ENCODE measurements at regions not wholly inside any gene's neighbourhood (a gene's known extent, or its start where the extent isn't known, plus 50 kb on each side); places are given as distances from the start of the nearest gene placed in this dataset.
"Not testable (repeated sequence)": the region's sequence is repeated elsewhere in the genome, so short reads cannot be mapped to it uniquely, and the experiment has no call there.

DNA sequence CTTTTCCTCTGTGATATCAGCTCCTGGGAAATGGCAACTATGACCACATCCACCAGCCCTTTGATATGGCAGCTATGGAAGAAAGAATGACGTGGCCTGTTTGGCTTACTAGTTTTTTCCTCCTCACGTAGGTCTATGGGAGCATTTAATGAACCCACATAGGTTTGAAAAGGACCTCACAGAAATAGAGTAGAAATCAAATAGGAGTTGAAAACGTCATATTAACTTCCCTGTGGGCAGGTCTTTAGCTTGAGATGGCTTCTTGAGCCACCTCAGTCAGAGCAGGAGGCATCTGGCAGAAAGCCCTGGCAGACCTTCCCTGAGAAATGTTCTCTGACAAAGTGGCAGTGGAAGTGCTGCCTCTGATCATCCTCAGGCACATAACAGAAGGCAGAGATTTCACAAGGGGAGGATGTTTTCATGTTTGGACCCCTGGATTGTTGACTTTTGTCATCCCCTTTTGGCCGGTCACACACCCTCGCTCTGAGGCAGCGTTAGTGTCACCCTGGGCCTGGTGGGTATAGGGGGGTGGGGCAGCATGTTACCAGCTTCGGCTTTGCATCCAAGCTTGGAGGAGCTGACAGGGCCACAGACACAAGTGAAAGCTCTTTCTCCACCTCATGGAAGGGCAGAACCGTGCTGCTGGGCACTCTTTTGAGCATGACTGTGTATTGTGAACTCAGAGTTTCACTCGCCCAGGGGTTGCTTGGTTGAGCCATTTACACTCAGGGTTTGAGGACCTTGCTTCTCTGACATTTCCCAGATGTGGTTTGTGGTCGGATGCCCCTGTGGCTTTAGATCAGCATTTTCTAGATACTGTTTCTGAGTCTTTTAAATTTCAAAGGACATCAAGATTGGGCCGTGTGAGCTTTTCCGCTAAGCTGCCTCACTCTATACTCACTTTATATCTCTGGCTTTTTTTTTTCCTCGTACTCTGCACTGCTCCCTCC, 184.2 kb downstream of the STK31 start:
- H3K4me1 Mint-ChIP-seq (ENCODE audit: unreplicated experiment) = no peaks in the 10 kb centered on the region
- H3K36me3 Mint-ChIP-seq (ENCODE audit: low read depth, unreplicated experiment) = no peaks in the 10 kb centered on the region
- DNase-seq (ENCODE audit: low spot score) = no peak
- H3K9me3 Mint-ChIP-seq (ENCODE audit: unreplicated experiment) = no peaks in the 10 kb centered on the region
- H3K4me3 Mint-ChIP-seq (ENCODE audit: unreplicated experiment) = no peak overlapping the region
- TF ChIP-seq, protein P1, sequence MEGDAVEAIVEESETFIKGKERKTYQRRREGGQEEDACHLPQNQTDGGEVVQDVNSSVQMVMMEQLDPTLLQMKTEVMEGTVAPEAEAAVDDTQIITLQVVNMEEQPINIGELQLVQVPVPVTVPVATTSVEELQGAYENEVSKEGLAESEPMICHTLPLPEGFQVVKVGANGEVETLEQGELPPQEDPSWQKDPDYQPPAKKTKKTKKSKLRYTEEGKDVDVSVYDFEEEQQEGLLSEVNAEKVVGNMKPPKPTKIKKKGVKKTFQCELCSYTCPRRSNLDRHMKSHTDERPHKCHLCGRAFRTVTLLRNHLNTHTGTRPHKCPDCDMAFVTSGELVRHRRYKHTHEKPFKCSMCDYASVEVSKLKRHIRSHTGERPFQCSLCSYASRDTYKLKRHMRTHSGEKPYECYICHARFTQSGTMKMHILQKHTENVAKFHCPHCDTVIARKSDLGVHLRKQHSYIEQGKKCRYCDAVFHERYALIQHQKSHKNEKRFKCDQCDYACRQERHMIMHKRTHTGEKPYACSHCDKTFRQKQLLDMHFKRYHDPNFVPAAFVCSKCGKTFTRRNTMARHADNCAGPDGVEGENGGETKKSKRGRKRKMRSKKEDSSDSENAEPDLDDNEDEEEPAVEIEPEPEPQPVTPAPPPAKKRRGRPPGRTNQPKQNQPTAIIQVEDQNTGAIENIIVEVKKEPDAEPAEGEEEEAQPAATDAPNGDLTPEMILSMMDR (IDR thresholded peaks at IDR 0.05; ENCODE audit: unreplicated experiment) = no peak
- H3K27ac Mint-ChIP-seq (ENCODE audit: unreplicated experiment) = no peak overlapping the region
- no peaks in the 10 kb centered on the region for H3K27me3 Mint-ChIP-seq (ENCODE audit: unreplicated experiment)

DNA sequence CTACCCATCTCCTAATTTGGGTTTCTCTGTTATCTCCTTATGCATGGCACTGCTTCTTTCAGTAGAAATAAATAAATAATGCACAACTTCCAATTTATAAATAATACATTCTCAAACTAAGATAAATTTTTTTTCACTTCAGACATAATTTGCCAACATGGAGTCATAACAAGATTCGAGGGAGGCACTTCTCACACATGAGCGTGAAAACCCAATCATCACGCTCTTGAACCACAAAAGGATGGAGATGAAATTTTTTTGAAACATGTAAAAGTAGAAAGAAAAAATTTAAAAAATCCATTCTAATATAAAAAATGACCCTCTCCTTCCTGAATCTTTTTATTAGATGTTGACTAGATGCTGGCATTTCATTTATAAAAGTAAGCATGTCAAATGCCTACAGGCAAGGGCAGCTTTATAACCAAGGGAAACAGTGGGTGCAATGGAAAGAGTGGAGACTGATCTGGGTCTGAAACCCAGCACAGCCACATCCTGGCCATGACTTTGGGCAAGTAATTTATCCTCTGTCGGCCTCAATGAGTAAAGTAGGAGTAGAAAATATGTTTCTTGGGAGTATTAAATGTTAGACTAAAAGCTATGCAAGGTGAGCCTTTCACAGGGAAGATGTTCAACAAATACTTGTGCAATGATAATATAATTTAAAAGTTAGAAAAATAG, 185.0 kb downstream of the STK31 start:
- Mint-ChIP-seq H3K27me3 (ENCODE audit: unreplicated experiment) (no peaks in the 10 kb centered on the region), H3K27ac (ENCODE audit: unreplicated experiment) (no peak overlapping the region), H3K4me3 (ENCODE audit: unreplicated experiment) (no peak overlapping the region), H3K4me1 (ENCODE audit: unreplicated experiment) (no peaks in the 10 kb centered on the region), H3K9me3 (ENCODE audit: unreplicated experiment) (no peaks in the 10 kb centered on the region), H3K36me3 (ENCODE audit: low read depth, unreplicated experiment) (no peaks in the 10 kb centered on the region)
- TF ChIP-seq, protein P1 (IDR thresholded peaks at IDR 0.05; ENCODE audit: unreplicated experiment) = no peak
- DNase-seq (ENCODE audit: low spot score) = no peak

DNA sequence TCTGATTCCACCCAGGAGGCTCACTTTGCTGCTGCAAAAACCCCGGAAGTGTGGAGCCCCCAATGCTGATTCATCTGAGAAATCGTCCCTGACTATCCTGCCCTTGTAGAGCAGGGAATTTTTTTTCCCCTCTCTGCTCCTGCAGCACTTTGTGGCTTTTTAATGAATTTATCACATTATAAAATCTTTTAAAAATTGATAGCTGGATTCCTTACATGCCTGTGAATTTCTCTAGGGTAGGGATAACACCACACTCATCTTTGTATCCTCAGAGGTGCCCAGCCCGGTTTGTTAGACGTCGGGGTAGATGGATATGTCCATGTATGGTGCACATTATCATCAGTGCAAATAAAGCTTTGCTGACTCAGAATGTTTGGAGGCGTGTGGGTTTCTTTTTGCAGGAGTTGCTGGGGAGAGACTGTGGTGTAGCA, 185.7 kb downstream of the STK31 start:
- DNase-seq (ENCODE audit: low spot score) = no peak
- no peaks in the 10 kb centered on the region for H3K9me3 Mint-ChIP-seq (ENCODE audit: unreplicated experiment)
- H3K27ac Mint-ChIP-seq (ENCODE audit: unreplicated experiment) = no peak overlapping the region
- H3K36me3 Mint-ChIP-seq (ENCODE audit: low read depth, unreplicated experiment) = no peaks in the 10 kb centered on the region
- no peaks in the 10 kb centered on the region for H3K4me1 Mint-ChIP-seq (ENCODE audit: unreplicated experiment)
- TF ChIP-seq, protein P1 (IDR thresholded peaks at IDR 0.05; ENCODE audit: unreplicated experiment) = no peak
- no peaks in the 10 kb centered on the region for H3K27me3 Mint-ChIP-seq (ENCODE audit: unreplicated experiment)
- no peak overlapping the region for H3K4me3 Mint-ChIP-seq (ENCODE audit: unreplicated experiment)

DNA sequence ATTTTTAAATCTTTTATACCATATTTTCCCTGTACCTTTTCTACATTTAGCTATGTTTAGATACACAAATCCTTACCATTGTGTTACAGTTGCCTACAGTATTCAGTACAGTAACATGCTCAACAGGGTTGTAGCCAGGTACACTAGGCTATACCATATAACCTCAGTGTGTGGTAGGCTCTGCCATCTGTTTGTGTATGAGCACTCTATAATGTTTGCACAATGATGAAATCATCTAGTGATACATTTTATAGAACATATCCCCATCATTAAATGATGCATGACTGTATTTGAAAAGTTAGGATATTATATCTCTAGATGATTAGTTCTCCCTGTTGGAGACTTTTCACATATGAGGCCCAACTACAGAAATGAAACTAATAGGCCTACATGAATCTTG, 188.6 kb downstream of the STK31 start:
- no peak for DNase-seq (ENCODE audit: low spot score)

DNA sequence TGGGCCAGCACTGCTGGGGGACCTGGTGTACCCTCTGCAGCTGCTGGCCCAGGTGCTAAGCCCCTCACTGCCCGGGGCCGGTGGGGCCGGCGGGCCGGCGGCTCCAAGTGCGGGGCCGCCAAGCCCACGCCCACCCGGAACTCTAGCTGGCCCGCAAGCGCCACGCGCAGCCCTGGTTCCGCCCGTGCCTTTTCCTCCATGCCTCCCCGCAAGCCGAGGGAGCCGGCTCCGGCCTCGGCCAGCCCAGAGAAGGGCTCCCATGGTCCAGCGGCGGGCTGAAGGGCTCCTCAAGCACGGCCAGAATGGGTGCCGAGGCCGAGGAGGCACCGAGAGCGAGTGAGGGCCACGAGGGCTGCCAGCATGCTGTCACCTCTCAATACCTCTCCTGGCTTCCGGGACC, 194.9 kb downstream of the STK31 start:
- not testable (repeated sequence) for H3K9me3 Mint-ChIP-seq (ENCODE audit: unreplicated experiment); H3K4me3 Mint-ChIP-seq (ENCODE audit: unreplicated experiment); H3K36me3 Mint-ChIP-seq (ENCODE audit: low read depth, unreplicated experiment); H3K27me3 Mint-ChIP-seq (ENCODE audit: unreplicated experiment); H3K27ac Mint-ChIP-seq (ENCODE audit: unreplicated experiment); DNase-seq (ENCODE audit: low spot score); H3K4me1 Mint-ChIP-seq (ENCODE audit: unreplicated experiment)

More for the DNA sequence above, 188.6 kb downstream of the STK31 start:
- Mint-ChIP-seq H3K4me3 (ENCODE audit: unreplicated experiment) (no peak overlapping the region), H3K9me3 (ENCODE audit: unreplicated experiment) (no peaks in the 10 kb centered on the region), H3K36me3 (ENCODE audit: low read depth, unreplicated experiment) (no peaks in the 10 kb centered on the region), H3K4me1 (ENCODE audit: unreplicated experiment) (no peaks in the 10 kb centered on the region), H3K27me3 (ENCODE audit: unreplicated experiment) (no peaks in the 10 kb centered on the region), H3K27ac (ENCODE audit: unreplicated experiment) (no peak overlapping the region)
- TF ChIP-seq, protein P1 (IDR thresholded peaks at IDR 0.05; ENCODE audit: unreplicated experiment) = no peak
